Peyer's patch (tissue), 4 donors: ENCODE measurements at regions not wholly inside any gene's neighbourhood (a gene's known extent, or its start where the extent isn't known, plus 50 kb on each side); places are given as distances from the start of the nearest gene placed in this dataset.

Source experiments
- CTCF ChIP-seq, 6 experiments: fragments of 450-650 bp in 4 of 6; fragments of 200-600 bp in 2 of 6; sonication (generic) in 1 of 6; IDR thresholded peaks; one replicate each; pipeline ENCODE4 v1.5.1; 2017 to 2019; ENCODE audit warnings: antibody characterized with exemption in 6 of 6, mild to moderate bottlenecking in 3 of 6, moderate library complexity in 1 of 6
- POLR2A ChIP-seq, 2 donors: fragments of 450-650 bp; IDR thresholded peaks; one replicate each; pipeline ENCODE4 v1.5.1; 2017; ENCODE audit warnings: antibody characterized with exemption in 2 of 2, mild to moderate bottlenecking in 2 of 2, moderate library complexity in 2 of 2

- TF ChIP-seq POLR2A (IDR thresholded peaks at IDR 0.05) (no peak), CTCF (IDR thresholded peaks at IDR 0.05) (no peak)
Observed at GRCh38 chr3:23108451-23109057, 94.6 kb upstream of the UBE2E2 start.
